K562 (cell line): ENCODE measurements at regions not wholly inside any gene's neighbourhood (a gene's known extent, or its start where the extent isn't known, plus 50 kb on each side); places are given as distances from the start of the nearest gene placed in this dataset.

ENCODE experiments used
- CAMTA2 ChIP-seq: fragments of 250-450 bp; sonication (Bioruptor Pico); conservative IDR thresholded peaks from 2 replicates; pipeline ENCODE4 v1.5.1; 2022
- KAT7 ChIP-seq: sonication (generic); formaldehyde crosslinking; IDR thresholded peaks from 2 replicates; pipeline ENCODE4 v1.8.0; 2022; ENCODE audit warnings: missing genetic modification reagents, mild to moderate bottlenecking, borderline replicate concordance
- MXI1 ChIP-seq: IDR thresholded peaks from 2 replicates; pipeline ENCODE4 v1.6.1; 2011; ENCODE audit warnings: low read depth, mild to moderate bottlenecking, improper control_type of control experiment, low read length
- SIN3A ChIP-seq, 2 experiments: fragments of 150-350 bp in 1 of 2; IDR thresholded peaks; 2 replicates each; pipeline ENCODE4 v1.6.1; 2011 to 2016; ENCODE audit warnings: borderline replicate concordance in 2 of 2, low read depth in 2 of 2, low read length in 2 of 2, mild to moderate bottlenecking in 2 of 2, moderate library complexity in 2 of 2; ENCODE audit not compliant: control insufficient read depth in 1 of 2
- ZBTB17 ChIP-seq: fragments of 450-650 bp; formaldehyde crosslinking; IDR thresholded peaks from 2 replicates; pipeline ENCODE4 v1.4.0; 2020; ENCODE audit warnings: mild to moderate bottlenecking
- TF ChIP-seq, protein P1 (sequence below): sonication (generic); formaldehyde crosslinking; IDR thresholded peaks from 2 replicates; pipeline ENCODE4 v1.9.0; 2022; ENCODE audit warnings: mild to moderate bottlenecking, missing genetic modification reagents
- TF ChIP-seq, protein P2 (sequence below), 3 experiments: IDR thresholded peaks in 2 of 3; conservative IDR thresholded peaks in 1 of 3; 2 replicates each; pipeline ENCODE4 v1.5.1; 2011 to 2012; ENCODE audit warnings: low read length in 3 of 3, mild to moderate bottlenecking in 3 of 3, control low read depth in 2 of 3, improper control_type of control experiment in 1 of 3, inconsistent platforms in 1 of 3, low read depth in 1 of 3, mixed read lengths in 1 of 3, moderate library complexity in 1 of 3; ENCODE audit not compliant: insufficient read depth in 2 of 3

DNA sequence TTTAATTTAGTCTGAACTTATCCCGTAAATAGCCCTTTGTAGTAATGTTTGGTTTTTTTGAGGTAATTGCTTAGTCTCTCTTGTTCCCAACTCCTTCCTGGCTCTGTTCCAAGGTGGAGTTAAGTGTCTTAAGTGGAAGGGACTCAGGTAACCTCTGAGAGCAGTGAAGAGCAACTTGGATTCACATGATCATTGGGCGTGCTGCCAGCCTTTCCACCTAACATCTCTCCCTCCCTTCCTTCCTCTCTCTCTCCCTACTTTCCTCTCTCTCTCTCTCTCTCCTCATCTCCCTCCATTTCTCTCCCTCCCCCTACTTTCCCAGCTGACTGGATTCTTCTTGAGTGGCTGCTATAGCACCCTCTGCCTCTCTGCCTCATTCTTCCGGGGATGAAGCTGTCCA, 232.9 kb upstream of the SASH1 start:
- TF ChIP-seq, protein P1, sequence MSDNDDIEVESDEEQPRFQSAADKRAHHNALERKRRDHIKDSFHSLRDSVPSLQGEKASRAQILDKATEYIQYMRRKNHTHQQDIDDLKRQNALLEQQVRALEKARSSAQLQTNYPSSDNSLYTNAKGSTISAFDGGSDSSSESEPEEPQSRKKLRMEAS, result no peak
- no peak for TF ChIP-seq KAT7 (CRISPR knock-in tag)
- no peak for TF ChIP-seq MXI1
- no peak for TF ChIP-seq CAMTA2
- TF ChIP-seq, protein P2, sequence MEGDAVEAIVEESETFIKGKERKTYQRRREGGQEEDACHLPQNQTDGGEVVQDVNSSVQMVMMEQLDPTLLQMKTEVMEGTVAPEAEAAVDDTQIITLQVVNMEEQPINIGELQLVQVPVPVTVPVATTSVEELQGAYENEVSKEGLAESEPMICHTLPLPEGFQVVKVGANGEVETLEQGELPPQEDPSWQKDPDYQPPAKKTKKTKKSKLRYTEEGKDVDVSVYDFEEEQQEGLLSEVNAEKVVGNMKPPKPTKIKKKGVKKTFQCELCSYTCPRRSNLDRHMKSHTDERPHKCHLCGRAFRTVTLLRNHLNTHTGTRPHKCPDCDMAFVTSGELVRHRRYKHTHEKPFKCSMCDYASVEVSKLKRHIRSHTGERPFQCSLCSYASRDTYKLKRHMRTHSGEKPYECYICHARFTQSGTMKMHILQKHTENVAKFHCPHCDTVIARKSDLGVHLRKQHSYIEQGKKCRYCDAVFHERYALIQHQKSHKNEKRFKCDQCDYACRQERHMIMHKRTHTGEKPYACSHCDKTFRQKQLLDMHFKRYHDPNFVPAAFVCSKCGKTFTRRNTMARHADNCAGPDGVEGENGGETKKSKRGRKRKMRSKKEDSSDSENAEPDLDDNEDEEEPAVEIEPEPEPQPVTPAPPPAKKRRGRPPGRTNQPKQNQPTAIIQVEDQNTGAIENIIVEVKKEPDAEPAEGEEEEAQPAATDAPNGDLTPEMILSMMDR (IDR thresholded peaks at IDR 0.05 in 2 of 3, conservative IDR thresholded peaks at IDR 0.05 in 1 of 3; ENCODE audit: insufficient read depth in 2 of 3, low read depth in 1 of 3, low read length in 3 of 3), result no peak
- no peak for TF ChIP-seq ZBTB17 (CRISPR knock-in tag)
- no peak for TF ChIP-seq SIN3A (IDR thresholded peaks at IDR 0.05; ENCODE audit: borderline replicate concordance in 2 of 2, control insufficient read depth in 1 of 2, low read depth in 2 of 2, low read length in 2 of 2)
